ENCODE measurements at regions not wholly inside any gene's neighbourhood (a gene's known extent, or its start where the extent isn't known, plus 50 kb on each side); places are given as distances from the start of the nearest gene placed in this dataset.

GRCh38 chr5:40046792-40047191 is 622.0 kb upstream of the DAB2 start:
- no peak for DNase-seq

- DNase-seq = no peak
Measured at GRCh38 chr5:40045429-40045828, 620.6 kb upstream of the DAB2 start.

DNA sequence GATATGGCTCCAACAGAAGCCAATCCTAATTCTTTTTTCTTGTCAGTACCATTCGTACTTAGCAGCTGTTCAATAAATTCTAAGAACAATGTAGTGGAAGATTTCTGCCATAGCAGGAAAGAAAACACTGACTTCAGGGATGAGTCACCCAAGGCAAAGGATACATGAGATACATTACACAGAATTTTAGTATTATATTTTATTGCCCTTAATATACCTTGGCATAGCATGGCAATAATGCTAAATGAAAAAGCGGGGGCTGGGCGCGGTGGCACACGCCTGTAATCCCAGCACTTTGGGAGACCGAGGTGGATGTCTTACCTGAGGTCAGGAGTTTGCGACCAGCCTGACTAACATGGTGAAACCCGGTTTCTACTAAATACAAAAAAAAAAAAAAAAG is 619.1 kb upstream of the DAB2 start:
- no peak for DNase-seq

- DNase-seq = no peak
Measured at GRCh38 chr5:40041452-40041851, 616.7 kb upstream of the DAB2 start.

GRCh38 chr5:40037713-40038112 is 612.9 kb upstream of the DAB2 start:
- DNase-seq = no peak

DNA sequence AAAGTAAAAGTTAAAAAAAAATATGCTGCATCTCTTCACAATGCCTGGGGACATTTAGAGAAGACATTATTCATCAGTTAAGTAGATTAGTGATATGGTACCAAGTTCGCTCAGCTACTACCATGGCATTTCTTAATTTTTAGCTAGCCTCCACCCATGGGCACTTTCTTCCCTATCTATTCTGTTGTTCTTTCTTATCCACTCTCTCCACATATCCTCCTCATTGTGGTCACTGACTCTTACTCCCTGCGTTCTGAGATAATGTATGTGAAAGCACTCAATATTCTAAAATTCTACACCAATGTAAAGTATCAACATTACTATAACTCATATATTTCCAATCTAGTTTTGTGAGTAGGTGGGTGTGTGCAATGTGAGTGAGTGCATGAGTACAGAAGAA is 609.7 kb upstream of the DAB2 start:
- DNase-seq = no peak

DNA sequence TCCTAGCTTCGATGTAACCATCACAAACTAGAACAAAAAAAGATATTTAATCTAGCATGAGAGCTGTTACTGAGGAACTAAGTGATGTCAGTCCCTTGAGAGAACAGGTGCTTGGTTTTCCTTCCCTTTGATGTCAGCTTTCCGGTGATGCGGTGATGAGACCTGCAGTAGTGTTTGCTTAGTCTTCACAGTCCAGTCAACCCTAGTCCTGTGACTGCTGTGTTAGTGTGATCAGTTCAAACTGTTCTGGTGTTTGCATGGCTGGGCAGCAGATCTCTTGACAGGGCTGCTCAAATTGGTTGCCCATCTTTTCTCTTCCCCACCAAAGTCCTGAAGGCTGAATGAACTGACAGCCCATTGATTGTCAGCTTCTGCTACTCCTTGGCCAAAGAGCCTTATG is 608.6 kb upstream of the DAB2 start:
- DNase-seq = peak in 1 of 3 donors; percentile 21

DNA sequence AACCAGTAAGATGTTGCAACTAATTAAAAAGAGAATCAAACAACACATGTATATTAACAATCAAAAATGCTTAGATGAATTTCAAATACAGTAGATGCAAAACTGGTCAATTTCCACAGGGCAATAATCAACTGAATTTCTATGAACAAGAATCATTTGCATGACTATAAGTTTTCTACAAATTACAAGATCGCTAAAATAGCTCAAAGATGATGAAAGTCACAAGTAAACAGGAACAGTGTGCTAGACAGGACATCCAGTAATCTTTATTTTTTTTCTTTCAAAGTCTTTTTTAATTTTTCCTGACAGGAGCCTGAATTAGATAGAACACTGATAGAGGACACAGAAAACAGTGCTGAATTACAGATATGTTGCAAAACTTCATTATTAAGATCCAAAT is 608.2 kb upstream of the DAB2 start:
- DNase-seq = no peak

- DNase-seq = no peak
Measured at GRCh38 chr5:40030661-40031060, 605.9 kb upstream of the DAB2 start.

DNA sequence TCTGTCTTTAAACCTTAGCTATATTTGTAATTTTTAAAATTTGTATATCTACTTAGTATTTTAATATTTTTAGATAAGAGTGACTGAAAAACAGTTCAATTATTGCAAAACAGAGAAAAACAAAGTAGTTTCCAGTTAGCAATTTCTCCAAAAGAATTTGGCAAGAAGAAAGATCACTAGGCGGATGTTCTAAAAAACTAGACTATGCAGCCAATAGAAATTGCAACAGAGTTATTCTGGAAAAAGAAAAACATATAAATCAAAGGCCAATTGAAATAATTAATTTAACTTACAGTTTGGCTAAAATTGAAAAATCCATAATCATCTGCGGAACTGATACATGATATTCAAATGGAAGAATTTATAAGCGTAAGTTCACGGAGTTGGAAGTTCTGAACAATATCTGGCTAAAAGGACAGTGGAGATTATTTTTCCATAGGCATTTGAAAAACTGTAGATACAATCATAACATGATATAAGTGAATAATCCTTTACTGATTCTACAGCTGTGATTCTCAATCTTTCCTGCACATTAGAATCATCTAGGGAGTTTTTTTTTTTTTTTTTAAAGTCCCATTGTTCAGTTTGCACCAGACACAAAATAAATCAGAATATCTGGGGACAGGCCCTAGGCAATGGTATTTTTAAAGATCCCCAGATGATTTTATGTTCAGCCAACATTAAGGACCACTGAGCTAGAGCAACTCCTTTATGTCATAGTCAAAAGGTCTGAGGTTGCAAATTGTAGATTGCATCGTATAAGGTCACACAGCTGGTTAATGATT is 605.1 kb upstream of the DAB2 start:
- peak; percentile 50 to 82 (median 55) for DNase-seq

GRCh38 chr5:40027400-40027799 is 602.6 kb upstream of the DAB2 start:
- no peak for DNase-seq

- DNase-seq = no peak
Measured at GRCh38 chr5:40025586-40025985, 600.8 kb upstream of the DAB2 start.

DNA sequence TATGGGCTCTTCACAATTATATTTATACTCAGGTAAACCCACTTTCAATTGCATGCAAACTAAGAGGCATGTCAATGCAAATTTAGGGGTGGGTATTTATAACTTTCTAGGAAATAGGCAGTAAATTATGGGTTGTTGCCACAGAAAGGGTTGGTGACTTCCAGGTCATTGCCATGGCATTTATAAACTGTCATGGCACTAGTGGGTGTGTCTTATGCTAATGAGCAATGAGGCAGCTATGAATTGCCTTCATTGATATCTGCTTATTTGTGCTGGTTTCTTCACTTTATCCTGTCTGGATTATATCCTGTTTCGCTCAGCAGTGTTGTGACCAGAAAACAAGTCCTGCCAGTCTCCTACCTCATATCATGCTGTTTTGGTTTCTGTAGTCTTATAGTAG is 597.3 kb upstream of the DAB2 start:
- DNase-seq = no peak

DNA sequence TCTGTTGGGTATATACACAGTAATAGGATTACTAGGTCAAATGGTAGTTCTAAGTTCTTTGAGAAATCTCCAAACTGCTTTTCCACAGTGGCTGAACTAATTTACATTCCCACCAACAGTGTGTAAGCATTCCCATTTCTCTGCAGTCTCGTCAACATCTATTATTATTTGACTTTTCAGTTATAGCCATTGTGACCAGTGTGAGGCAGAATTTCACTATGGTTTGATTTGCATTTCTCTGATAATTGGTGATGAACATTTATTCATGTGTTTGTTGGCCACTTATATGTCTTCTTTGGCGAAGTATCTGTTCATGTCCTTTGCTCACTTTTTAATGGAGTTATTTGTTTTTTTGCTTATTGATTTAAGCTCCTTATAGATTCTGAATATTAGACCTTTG is 596.2 kb upstream of the DAB2 start:
- no peak for DNase-seq

GRCh38 chr5:40017918-40018317 is 593.1 kb upstream of the DAB2 start:
- DNase-seq = no peak

DNA sequence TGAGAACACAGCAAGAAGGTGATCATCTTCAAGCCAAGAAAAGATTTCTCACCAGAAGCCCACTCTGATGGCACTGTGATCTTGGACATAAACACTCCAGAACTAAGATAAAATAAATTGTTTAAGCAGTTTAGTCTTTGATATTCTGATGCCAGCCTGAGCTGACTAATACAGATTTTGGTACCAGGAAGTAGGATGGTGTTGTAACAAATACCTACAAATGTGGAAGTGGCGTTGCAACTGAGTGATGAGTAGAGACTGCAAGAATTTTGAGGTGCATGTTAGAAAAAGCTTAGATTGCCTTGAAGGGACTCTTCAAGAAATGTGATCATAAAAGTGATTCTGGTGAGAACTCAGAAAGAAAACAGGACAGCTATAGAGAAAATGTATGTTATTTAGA is 592.4 kb upstream of the DAB2 start:
- no peak for DNase-seq

DNA sequence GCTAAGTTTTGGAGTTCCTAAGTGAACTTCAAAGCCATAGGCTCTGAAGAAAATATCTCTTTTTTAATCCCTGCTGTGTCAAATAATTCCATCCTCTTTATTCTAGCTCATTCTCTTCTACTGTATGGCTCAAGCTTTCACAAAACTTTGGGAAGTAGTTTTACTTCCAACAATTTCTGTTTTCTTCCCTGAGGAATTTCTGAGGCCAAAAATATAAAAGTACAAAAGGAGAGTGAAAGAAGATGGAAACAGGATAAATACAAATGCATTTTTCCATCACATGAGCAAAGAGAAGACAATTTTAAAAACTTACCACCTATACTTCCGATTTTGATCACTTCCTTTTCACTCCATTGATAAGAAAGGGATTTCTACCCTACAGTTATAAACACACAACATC is 585.7 kb upstream of the DAB2 start:
- peak; percentile 42 to 76 (median 55) for DNase-seq

DNA sequence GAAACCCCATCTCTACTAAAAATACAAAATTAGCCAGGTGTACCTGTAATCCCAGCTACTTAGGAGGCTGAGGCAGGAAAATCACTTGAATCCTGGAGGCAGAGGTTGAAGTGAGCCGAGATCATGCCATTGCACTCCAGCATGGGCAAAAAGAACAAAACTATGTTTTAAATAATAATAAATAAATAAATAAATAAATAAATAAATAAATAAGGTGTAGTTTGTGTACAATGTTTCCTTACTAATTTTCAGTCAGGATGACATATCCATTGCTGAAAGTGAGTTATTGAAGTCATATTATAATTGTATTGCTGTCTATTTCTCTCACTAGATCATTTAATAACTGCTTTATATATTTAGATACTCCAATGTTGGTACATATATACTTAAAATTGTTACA is 581.5 kb upstream of the DAB2 start:
- no peak for DNase-seq

DNA sequence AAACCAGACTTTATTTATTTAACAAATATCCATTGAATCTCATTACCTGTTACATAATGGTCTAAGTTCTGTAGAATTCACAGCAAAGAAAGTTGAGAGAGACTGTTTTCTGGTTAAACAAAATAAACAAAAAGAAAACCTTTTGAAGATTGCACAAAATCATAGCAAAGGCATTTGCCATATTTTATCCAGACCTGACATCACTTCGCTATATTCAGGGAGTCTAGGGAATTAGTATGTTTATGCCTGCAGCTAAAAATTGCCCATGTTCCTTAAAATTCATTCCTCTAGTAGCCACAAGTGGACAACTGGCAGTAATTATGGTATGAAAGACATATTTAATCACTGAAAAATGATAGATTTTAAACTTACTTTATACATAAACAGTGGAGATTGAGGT is 577.0 kb upstream of the DAB2 start:
- no peak for DNase-seq

GRCh38 chr5:39998518-39998917 is 573.7 kb upstream of the DAB2 start:
- peak in 1 of 3 donors; percentile 22 for DNase-seq

GRCh38 chr5:39995990-39996389 is 571.2 kb upstream of the DAB2 start:
- DNase-seq = no peak

DNA sequence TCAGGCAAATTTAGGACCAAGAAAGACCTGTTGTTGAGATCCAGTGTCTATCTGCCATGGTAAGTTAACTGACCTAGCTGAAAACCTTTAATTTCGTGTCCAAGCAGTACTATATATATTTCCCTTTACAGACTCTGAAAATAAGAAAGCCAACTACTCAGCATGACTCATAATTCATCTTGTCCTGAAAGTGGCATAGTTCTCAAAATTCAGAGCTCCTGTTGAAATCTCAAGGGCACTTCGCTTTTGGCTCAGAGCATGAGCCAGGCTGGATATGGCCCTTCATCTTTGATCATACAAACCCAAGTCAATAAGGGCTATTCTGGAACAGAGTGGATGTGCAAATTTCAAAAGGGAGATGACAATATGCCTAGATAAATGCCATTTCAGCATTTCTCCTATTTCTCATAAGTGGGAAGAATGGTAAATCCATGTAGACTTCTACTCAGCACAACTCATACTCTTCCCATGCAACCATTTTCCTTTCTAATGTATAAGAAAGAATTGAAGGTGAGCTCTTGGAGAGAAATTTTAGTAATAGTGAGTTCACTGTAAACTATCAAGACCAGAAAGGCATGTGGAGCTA is 567.9 kb upstream of the DAB2 start:
- DNase-seq = no peak

GRCh38 chr5:39986614-39987013 is 561.8 kb upstream of the DAB2 start:
- no peak for DNase-seq

DNA sequence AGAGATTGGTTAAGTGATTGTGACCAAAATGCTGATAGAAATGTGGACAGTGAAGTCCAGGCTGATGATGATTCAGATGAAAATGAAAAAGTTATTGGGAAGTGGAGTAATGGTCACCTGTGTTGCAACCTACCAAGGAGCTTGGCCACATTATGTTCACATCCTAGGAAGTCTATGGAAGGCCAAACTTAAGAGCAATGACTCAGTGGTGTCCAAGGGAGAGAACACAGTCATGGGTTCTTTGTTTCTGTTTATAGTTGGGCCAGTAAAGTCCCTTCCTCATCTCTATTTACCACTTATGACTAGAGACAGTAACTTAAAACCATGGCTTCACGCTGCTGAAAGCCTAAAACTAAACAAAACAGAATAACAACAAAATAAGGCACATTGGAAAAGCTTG is 555.3 kb upstream of the DAB2 start:
- no peak for DNase-seq
